Hepatic stellate cell (primary cell): ENCODE measurements at regions not wholly inside any gene's neighbourhood (a gene's known extent, or its start where the extent isn't known, plus 50 kb on each side); places are given as distances from the start of the nearest gene placed in this dataset.

Experiments
- DNase-seq: peaks from one replicate; pipeline ENCODE4 v3.0.0; 2011; ENCODE audit warnings: low spot score

GRCh38 chr1:75668813-75669212 lies 55.7 kb upstream of the ACADM start:
- no peak for DNase-seq

DNA sequence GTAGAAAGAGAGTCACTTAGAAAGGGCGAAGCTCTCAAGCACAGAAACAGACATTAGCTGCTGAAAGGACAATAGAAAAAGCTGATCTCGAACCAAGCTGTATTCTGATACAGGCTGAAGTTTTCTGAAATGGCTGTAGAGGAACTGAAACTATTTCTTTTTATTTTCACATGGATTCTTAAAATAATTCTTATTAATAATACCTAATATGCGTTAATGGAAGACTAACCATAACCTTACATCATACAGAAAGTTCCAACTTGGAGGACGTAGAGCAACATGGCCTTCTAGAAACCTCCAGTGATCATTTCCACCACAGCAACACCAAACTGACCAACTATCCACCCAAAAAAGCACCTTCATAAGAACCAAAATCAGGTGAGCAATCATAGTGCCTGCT lies 52.8 kb upstream of the ACADM start:
- DNase-seq = no peak

DNA sequence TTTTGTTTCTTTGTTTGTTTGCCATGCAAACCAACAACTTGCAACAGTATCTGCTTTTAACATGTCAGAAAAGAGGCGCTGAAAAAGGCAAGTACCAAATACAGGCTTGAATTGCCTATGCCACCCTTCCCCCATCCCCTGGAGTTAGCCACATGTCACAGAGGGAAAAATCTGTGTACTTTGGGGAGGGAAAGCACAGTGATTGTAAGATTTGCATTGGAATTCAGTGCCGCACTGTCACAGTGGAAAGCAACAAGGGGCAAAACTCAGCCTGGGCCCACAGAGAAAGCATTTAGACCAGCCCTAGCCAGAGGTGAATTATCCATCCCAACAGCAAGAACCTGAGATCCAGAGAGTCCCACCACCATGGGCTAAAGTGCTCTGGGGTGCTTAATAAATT lies 52.4 kb upstream of the ACADM start:
- no peak for DNase-seq

- DNase-seq = peak; percentile 47
Observed at GRCh38 chr1:75672528-75673393, 51.7 kb upstream of the ACADM start.

GRCh38 chr1:75673399-75673798 lies 51.1 kb upstream of the ACADM start:
- DNase-seq = no peak

DNA sequence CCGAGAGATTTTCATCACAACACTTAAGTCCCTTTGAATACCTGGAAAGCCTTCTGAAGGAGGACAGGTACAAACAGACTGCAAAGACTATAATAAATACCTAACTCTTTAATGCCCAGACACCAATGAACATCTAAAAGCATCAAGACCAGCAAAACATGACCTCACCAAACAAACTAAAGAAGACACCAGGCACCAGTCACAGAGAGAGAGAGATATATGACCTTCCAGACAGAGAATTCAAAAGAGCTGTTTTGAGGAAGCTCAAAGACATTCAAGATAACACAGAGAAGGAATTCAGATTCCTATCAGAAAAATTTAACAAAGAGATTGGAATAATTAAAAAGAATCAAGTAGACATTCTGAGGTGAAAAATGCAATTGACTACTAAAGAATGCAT lies 50.6 kb upstream of the ACADM start:
- DNase-seq = no peak
